ENCODE measurements at regions not wholly inside any gene's neighbourhood (a gene's known extent, or its start where the extent isn't known, plus 50 kb on each side); places are given as distances from the start of the nearest gene placed in this dataset.

- Histone ChIP-seq H3K4me1 (ENCODE audit: insufficient read depth, low read length) (no peaks in the 10 kb centered on the region), H3K9ac (ENCODE audit: low read depth, low read length) (no peak overlapping the region), H4K20me1 (ENCODE audit: insufficient read depth, low read length) (no peaks in the 10 kb centered on the region), H3K27me3 (ENCODE audit: insufficient read depth, low read length, poor library complexity) (no peaks in the 10 kb centered on the region), H3K36me3 (ENCODE audit: insufficient read depth, low read length) (no peaks in the 10 kb centered on the region), H3K27ac (ENCODE audit: low read length) (no peak overlapping the region), H3K79me2 (ENCODE audit: insufficient read depth, low read length) (no peaks in the 10 kb centered on the region), H3K9me3 (ENCODE audit: insufficient read depth, low read length, severe bottlenecking) (no peaks in the 10 kb centered on the region), H3K4me3 (ENCODE audit: low read depth in 1 of 2, low read length in 2 of 2) (no peak overlapping the region), H3K4me2 (ENCODE audit: insufficient read depth, low read length) (no peak overlapping the region), H2AFZ (ENCODE audit: low read depth, low read length) (no peak overlapping the region)
- TF ChIP-seq EZH2 (IDR thresholded peaks at IDR 0.05; ENCODE audit: borderline replicate concordance, low read depth, low read length, severe bottlenecking) (no peak), CTCF (IDR thresholded peaks at IDR 0.05; ENCODE audit: borderline replicate concordance, extremely low read depth, low read length, poor library complexity, severe bottlenecking) (no peak)
- no peak for DNase-seq
- no peak for ATAC-seq (ENCODE audit: insufficient read depth, low read depth)
Measured at GRCh38 chr11:7196396-7197146, 55.1 kb upstream of the SYT9 start.

GRCh38 chr11:7197469-7197868, 54.2 kb upstream of the SYT9 start:
- no peak overlapping the region for H3K4me2 ChIP-seq (ENCODE audit: insufficient read depth, low read length)
- TF ChIP-seq EZH2 (IDR thresholded peaks at IDR 0.05; ENCODE audit: borderline replicate concordance, low read depth, low read length, severe bottlenecking) (no peak), CTCF (IDR thresholded peaks at IDR 0.05; ENCODE audit: borderline replicate concordance, extremely low read depth, low read length, poor library complexity, severe bottlenecking) (no peak)
- H3K9me3 ChIP-seq (ENCODE audit: insufficient read depth, low read length, severe bottlenecking) = no peaks in the 10 kb centered on the region
- H3K27ac ChIP-seq (ENCODE audit: low read length) = no peak overlapping the region
- H3K4me3 ChIP-seq (ENCODE audit: low read depth in 1 of 2, low read length in 2 of 2) = no peak overlapping the region
- H3K9ac ChIP-seq (ENCODE audit: low read depth, low read length) = no peak overlapping the region
- no peaks in the 10 kb centered on the region for H3K27me3 ChIP-seq (ENCODE audit: insufficient read depth, low read length, poor library complexity)
- H4K20me1 ChIP-seq (ENCODE audit: insufficient read depth, low read length) = no peaks in the 10 kb centered on the region
- H3K79me2 ChIP-seq (ENCODE audit: insufficient read depth, low read length) = no peaks in the 10 kb centered on the region
- no peaks in the 10 kb centered on the region for H3K36me3 ChIP-seq (ENCODE audit: insufficient read depth, low read length)
- ATAC-seq (ENCODE audit: insufficient read depth, low read depth) (no peak), DNase-seq (no peak)
- no peaks in the 10 kb centered on the region for H3K4me1 ChIP-seq (ENCODE audit: insufficient read depth, low read length)
- no peak overlapping the region for H2AFZ ChIP-seq (ENCODE audit: low read depth, low read length)
